ENCODE measurements at regions not wholly inside any gene's neighbourhood (a gene's known extent, or its start where the extent isn't known, plus 50 kb on each side); places are given as distances from the start of the nearest gene placed in this dataset.

- TF ChIP-seq POLR2A (IDR thresholded peaks at IDR 0.05), result no peak
- TF ChIP-seq, protein P1, sequence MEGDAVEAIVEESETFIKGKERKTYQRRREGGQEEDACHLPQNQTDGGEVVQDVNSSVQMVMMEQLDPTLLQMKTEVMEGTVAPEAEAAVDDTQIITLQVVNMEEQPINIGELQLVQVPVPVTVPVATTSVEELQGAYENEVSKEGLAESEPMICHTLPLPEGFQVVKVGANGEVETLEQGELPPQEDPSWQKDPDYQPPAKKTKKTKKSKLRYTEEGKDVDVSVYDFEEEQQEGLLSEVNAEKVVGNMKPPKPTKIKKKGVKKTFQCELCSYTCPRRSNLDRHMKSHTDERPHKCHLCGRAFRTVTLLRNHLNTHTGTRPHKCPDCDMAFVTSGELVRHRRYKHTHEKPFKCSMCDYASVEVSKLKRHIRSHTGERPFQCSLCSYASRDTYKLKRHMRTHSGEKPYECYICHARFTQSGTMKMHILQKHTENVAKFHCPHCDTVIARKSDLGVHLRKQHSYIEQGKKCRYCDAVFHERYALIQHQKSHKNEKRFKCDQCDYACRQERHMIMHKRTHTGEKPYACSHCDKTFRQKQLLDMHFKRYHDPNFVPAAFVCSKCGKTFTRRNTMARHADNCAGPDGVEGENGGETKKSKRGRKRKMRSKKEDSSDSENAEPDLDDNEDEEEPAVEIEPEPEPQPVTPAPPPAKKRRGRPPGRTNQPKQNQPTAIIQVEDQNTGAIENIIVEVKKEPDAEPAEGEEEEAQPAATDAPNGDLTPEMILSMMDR (IDR thresholded peaks at IDR 0.05), result no peak
These were observed 258.4 kb downstream of the HDGFL1 start for GRCh38 chr6:22827760-22828159.

Data from right lobe of liver (tissue), 4 donors.